Right ventricle myocardium superior (tissue), 1 donor: ENCODE measurements at regions not wholly inside any gene's neighbourhood (a gene's known extent, or its start where the extent isn't known, plus 50 kb on each side); places are given as distances from the start of the nearest gene placed in this dataset.

Experiments used
- ATAC-seq: fragments of 200-7000 bp; cut with Tn5 transposase; one replicate; pipeline ENCODE4 v1.9.1; 2020; ENCODE audit warnings: mild to moderate bottlenecking; ENCODE audit not compliant: poor library complexity
- DNase-seq: peaks from one replicate; pipeline ENCODE4 v3.0.0-alpha.2; 2020
- intact Hi-C: fragments of 100-400 bp; cut with DNase I; formaldehyde crosslinking; loops from one replicate; pipeline ENCODE4 v1.11.2; 2022
- donor health status: DM: no; HTN: yes; CAD: no; lungs with severe emphysema.

DNA sequence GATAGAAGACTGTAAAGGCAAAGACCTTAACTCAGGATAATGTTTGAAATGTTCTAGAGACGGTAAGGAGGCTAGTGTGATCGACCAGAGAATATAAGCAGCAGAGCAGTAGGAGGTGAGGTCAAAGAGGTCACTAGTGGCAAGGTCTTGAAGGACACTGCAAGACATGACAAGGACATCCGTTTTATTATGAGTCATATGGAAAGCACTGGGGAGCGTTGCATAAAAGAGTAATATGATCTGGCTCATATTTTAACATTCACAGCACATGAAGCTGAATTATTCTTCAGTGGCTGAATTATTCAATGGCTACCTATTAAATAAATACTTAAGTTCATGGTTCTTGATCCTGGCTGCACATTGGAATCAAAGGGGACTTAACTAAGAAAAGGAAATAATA lies 123.7 kb downstream of the SOX9 start:
- ATAC-seq, result no peak
- intact Hi-C loops, result no loop called here
- no peak for DNase-seq

DNA sequence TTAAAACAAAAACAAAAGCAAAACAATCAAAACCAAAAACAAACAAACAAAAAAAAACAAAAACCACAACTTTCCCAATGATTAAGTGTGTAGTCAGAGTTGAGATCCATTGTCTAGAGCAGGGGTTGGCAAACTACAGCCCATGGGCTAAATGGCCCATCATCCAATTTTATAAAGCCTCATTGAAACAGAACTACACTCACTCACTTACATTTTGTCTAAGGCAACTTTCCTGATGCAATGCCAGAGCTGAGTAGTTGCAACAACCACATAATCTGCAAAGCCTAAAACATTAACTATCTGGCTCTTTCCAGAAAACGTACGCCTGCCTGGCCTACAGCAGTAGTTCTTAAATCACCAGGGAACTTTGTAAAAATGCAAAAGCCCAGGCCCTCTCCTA lies 124.1 kb downstream of the SOX9 start:
- DNase-seq (no peak), ATAC-seq (peak; percentile 46)
- intact Hi-C loops, result no loop called here

DNA sequence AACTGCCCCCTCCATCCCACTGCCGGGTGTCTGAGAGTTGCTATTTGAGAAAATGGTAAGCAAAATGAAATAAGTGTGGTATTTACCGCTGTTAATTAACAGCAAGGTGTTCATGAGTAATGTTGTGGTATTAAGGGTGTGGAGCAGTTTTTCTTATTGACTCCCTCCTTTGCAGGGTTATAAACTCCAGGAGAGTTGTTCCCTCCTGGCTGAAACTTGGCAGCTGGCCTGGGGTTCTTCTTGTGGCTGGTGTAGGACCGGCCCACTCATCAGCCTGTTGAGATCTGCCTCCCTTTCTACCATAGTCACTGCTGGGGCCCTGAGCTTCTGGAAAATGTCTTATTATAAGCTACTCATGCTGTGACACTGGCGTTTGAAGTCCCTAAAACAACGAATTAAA lies 128.6 kb downstream of the SOX9 start:
- DNase-seq (no peak), ATAC-seq (no peak)
- intact Hi-C loops, result no loop called here

DNA sequence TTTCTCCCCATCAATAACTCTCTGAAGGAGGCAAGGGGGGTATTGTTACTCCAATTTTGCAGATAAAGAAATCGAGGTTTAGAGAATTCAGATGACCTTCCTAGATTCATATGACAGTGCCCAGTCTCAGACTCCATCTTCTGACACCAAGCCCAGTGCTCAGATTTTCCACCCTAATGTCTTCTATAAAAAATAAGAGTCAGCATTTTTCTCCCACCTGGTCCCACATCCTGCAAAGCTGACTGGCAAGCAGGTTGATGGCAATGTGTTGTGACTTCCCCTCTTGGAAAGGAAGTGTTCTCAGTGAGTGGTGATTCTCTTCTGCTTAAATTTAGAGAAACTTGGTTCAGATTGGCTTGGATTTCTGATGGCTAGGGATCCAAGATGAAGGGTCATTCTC lies 129.4 kb downstream of the SOX9 start:
- intact Hi-C loops, result loop anchor here (10.0 kb wide), 1 partner anchor 55 kb away; no protein-coding TSS in a partner anchor

DNA sequence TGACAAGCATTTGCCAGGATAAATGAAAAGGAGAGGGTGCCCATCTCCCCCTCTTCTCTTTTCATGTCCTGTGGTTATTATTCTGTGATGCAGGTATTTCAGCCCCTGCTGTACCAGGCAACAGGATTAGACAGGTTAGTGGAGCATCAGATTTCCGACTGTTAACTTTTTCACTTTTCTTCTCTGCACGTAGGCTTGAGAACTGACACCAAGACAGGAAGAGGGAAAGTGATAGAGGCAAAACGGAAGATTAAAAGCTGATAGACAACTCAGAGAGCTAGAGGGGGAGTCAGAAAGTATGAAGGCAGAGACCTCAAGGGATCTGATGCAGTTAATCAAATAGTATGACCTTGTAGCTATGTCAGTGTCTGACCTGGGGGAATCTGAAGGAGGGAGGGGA lies 132.8 kb downstream of the SOX9 start:
- intact Hi-C loops, result loop anchor here (10.0 kb wide), 1 partner anchor 59 kb away; no protein-coding TSS in a partner anchor
- DNase-seq, result no peak
- ATAC-seq, result no peak

More for the DNA sequence above, 129.4 kb downstream of the SOX9 start:
- ATAC-seq, result no peak
- DNase-seq, result no peak

DNA sequence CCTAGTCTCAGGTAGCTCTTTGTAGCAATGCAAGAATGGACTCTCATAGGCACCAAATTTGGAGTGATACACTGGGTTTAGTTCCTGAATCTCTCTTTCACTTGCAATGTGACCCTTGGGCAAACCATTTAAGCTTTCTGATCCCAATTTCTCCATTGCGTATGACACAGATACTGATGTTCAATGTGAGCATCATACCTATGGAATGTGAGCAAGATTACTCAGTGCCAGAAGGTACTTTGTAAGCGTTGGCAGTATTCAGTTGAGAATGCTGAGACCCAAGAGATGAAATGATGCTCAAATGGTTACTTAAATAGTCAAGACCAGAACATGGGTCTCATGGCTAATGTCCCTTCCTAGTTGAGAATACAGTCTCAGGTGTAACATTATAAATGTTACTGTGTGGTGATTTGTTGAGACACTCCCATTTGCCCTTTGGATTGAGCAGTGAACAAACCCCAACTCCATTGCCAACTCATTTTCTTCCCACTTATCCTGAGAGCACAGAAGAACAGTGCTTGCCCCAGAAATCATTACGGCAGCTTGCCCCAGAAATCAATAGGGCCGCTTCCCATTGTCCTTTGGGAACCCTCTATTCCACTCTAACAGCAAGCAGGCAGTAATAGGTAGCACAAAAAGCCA lies 134.1 kb downstream of the SOX9 start:
- ATAC-seq (no peak), DNase-seq (no peak)
- intact Hi-C loops, result loop anchor here (10.0 kb wide), 1 partner anchor 60 kb away; no protein-coding TSS in a partner anchor

DNA sequence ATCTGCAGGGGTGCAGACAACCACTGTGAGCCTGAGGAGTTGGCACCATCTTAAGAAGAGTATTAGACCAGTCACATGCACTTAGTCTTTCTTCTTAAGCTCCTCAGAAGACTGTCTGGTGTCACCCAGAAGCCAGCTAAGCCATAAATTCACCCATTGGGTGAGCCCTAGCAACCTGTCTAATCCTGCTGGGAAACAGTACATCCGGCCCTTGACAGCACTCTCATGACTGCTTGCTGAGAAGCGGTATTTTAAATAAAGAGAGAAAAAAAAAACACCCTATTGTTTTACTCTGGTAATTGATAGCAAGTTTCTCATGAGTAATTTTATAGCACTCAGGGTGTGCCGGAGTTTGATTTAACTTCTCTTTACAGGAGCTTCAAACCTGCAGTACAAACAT lies 134.7 kb downstream of the SOX9 start:
- DNase-seq, result no peak
- no peak for ATAC-seq
- intact Hi-C loops, result loop anchor here (10.0 kb wide), 1 partner anchor 61 kb away; no protein-coding TSS in a partner anchor

DNA sequence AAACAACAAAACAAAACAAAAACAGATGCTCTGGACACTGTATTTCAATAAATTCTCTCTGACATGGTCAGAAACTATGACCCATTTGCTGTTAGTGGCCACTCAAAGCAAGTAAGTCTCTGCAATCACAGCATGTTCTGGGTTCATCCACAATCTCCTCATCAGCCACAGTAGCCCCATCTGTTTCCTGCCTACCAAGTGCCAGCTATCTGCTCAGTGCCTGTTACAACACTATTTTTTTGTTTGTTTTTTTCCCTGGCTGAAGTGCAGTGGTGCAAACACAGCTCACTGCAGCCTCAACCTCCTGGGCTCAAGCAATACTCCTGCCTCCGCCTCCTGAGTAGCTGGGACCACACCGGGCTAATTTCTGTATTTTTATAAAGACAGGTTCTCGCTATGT lies 137.9 kb downstream of the SOX9 start:
- ATAC-seq, result no peak
- DNase-seq, result no peak
- intact Hi-C loops, result loop anchor here (10.0 kb wide), 1 partner anchor 64 kb away; no protein-coding TSS in a partner anchor

DNA sequence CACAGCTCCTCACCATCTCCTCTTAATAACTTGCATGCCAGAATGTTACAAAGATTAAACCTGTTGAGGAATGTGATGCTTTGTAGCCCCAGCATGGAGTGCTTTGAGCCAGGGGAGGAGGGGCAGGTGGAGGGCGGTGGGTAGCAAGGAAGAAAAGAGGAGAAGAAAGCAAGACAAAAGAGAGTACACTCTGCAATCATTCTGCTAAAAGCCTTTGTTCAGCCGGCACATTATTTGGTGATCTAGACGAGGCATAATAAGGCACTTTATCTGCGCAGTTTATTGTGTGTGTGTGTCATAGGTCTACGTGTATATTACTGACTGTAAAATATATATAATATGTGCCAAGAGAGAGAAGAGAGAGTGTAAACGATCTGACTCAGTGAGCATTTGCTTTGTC lies 139.1 kb downstream of the SOX9 start:
- no peak for ATAC-seq
- DNase-seq, result no peak
- intact Hi-C loops, result loop anchor here (10.0 kb wide), 1 partner anchor 65 kb away; no protein-coding TSS in a partner anchor

DNA sequence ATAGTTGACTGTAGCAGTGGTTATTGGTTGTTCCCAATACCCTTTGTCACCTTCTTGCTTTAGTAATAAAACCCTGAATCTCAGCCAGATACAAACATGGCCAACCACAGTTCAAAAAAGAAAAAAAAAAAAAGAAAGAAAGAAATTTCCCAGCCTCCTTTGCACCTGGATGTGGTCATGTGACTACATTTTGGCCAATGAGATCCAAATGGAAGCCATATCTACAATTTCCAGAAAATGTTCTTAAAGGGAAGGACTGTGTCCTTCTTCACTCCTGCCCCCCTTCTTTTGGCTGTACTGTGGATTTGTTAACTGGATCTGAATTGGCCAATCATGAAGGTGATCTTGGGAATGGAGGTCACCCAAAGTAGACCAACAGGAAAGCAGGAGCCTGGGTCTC lies 141.9 kb downstream of the SOX9 start:
- ATAC-seq (no peak), DNase-seq (no peak)
- intact Hi-C loops, result no loop called here

DNA sequence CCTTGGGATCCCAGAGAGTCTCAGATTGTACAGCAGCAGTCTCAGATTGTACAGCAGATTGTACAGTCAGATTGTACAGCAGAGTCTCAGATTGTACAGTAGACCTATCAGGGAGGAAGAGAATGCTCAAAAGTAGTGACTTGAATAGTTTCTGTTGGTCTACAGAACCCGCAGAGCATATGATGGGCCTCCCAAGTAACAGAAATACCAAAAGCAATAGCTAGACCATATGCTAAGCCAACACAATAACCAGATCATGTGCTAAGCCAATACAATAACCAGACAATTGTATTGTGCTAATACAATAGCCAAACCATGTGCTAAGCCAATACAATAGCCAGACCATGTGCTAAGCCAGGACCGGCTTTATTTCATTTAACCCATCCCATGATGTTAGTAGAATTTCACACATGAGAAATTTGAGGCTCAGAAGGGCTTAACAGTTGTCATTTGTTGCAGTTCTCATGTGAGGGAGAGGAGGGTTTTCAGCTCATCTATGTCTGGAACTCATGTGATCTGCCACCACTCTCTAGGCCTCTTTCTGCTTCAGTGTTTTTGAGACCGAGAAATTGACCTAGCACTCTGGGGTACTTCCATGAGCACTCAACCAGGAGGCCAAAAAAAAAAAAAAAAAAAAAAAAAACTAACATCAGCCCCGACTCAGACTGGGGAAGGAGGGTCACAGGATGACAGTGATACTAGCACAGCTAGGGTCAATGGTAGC lies 144.0 kb downstream of the SOX9 start:
- no peak for DNase-seq
- intact Hi-C loops, result no loop called here
- ATAC-seq, result no peak

DNA sequence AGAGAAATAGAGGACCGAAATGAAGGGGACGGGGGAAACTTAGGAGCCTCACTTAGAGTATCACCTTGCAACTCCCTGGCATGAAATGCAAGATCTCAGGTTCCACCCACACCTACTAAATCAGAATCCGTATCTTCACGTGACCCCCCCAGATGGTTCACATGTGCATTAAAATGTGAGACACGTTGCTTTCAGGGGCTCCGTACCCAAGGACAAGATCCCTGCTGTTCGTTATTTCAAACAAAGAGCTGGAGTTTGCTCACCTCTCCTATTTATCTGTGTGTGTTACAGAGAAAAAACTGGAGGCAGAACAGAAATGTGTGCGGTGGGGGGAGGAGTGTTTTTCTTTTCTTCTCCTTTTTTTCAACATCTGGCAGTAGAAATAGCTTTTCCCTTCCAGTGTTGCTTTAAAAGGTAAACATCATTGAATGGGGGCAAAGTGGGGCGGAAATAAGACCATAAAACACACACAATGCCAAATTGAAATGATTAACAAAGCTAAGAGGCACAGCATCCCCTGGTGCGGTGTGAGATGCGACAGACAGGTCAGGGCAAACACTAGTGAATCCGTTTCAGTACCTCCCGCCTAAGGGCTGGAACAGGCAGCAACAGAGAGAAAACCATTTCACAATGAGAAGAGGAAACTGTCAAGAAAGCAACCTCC lies 145.4 kb downstream of the SOX9 start:
- ATAC-seq (no peak), DNase-seq (no peak)
- intact Hi-C loops, result no loop called here

DNA sequence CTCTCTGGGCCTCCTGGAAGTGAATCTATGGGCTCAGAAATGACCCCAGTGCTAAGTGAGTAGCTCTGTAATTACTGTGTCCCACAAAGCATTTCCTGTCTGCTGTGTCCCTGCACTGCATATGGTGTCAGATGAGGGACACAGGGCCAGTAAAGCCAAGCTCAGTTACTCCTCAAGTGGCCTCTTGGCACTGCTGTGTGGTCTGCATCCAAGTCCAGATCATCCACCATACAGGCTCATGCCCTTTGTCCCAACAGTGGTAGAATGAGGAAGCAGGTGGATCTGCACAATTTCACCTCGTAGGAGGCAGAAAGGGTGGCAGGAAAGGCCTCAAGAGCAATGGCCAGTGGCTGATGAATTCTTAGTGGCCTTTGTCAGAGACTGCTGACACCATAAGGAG lies 146.8 kb downstream of the SOX9 start:
- intact Hi-C loops, result no loop called here
- DNase-seq, result no peak
- ATAC-seq, result no peak

DNA sequence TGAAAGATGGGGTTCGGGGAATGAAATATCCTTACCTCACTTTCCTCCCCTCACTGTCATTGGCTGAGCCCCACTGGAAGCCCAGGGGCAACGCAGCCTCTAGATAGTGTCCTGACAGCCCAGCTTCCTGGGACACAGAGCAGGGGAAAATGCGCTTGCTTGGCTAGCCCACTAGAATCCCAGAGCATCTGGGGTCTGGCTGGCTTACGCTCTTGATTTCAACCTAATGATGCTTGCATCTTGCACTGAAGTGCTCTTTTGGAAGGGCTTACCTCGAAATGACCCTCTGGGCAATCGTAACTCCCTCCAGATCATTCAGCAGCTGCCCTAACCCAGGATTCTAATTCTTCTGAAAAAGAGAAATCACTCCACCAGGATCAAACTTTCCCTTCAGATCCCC lies 147.6 kb downstream of the SOX9 start:
- intact Hi-C loops, result no loop called here
- DNase-seq, result no peak
- ATAC-seq, result no peak

DNA sequence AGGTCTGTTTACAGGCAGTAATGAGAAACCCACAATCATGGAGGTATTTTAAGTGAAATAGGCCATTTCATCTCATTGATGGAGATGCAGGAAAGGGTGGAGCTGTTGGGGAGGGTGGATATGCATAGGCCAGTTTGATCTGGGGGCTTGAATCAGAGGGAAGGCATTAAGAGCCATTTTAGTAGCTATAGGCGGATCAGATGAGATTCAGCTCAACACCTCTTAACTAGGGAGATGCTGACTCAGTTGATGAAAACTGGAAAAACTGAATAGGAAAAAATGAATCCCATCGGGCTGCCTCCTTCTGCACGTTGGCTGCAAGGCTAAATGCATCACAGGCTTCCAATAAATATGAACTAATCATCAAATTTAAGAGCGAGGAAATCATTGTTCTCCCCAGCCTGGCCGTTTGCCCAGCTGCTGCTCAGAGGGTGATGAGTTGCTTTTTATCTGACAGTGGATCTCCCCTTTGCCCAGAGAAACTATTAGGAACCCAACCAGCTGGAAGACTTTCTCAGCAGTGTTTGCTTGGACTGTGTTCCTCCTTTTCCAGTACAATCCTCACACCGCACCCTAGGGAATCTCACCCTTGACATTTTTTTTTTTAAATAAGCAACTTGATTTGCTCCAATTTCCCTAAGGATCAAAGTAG lies 149.6 kb downstream of the SOX9 start:
- intact Hi-C loops, result no loop called here
- peak; percentile 88 for ATAC-seq
- DNase-seq, result peak; percentile 86

DNA sequence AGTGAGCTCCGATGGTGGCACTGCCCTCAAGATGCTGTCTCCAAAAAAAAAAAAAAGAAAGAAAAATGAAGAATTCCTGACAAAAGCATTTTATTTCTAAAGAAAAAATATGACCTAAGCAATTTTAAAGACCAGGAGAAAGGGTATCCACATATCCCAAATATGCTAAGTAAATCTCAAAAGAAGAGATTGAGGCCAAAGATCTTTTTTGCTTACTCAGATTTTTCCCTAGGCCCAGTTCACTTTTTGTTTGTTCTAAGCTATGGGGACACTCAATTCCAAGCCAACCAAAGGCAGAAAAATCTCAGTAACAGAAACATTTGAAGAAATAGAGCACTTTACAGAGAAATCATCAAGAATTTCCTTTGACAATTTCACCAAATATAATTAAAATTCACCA lies 150.8 kb downstream of the SOX9 start:
- DNase-seq (no peak), ATAC-seq (no peak)
- intact Hi-C loops, result no loop called here

DNA sequence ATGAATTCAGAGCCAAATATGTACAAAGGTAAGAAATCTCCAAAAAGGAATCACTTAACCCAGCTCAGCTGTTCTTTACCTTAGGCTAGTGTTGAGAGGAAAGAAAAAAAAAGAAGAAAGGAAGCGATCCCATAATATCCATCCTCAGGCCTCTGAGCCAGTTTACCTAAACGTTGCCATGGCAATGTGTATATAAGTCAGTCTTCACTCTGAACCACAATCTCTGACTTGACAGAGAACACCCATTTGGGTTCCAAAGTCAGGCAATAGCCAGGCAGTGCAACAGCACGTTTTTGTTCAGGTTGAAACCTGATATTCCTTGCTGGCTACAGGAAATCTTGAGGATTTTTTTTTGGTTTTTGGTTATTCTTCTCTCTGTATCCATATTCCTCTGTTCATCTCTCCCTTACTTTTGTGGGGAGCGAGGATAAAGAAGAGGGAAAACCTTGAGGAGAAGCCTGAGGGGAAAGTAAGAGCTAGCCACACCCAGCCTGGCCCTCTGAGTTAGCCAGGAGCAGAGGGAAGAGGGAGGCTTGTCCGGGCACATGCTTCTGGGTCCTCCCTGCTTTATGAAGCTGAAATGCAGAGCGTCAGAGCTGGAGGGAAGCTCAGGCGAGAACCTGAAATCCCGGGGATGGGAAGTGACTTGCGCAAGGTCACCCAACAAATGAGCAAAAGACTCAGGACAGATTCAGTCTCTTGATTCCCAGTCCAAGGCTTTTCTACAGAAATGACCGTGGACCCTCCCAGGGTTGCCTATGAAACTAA lies 152.7 kb downstream of the SOX9 start:
- no peak for DNase-seq
- no peak for ATAC-seq
- intact Hi-C loops, result no loop called here

DNA sequence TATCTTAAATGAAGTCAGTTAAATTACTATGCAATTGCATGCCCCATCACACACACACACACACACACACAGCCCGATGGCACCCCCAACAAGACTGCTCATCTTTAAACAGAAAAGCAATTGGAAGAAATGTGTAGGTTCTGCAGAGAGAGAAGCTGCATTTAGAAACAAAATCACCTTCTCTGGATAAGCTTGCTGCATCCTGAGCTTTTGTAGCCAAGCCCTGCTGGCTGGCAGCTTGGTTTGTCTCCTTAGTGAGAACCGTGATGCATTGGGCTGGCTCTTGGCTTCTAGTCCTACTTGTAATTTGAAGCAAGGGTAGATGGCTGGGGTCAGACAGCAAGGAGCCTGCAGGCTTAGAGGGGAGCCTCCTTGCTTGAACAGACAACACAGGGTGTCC lies 153.8 kb downstream of the SOX9 start:
- DNase-seq, result no peak
- intact Hi-C loops, result no loop called here
- ATAC-seq, result no peak

DNA sequence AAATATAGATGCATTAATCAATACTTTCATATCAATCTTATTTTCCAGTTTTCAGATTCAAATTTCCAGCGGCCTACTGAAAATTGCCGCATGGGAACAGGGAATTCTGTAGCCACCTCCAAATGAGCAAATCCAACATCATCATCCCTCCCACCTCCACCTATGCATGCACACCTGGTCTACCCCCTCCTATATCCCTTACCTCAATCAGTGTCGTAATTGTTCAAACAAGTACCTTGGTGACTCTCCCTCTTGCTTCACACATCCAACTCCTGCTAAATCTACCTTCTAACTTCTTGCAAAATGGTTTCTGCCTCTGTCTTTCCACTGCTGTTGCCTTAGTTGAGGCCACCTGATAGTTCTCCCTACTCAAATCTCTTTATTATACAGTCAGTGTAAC lies 160.1 kb downstream of the SOX9 start:
- intact Hi-C loops, result no loop called here
- DNase-seq (no peak), ATAC-seq (no peak)
